Caco-2 (cell line): ENCODE measurements at regions not wholly inside any gene's neighbourhood (a gene's known extent, or its start where the extent isn't known, plus 50 kb on each side); places are given as distances from the start of the nearest gene placed in this dataset.
A peak's percentile ranks its signal among the peaks of the same experiment; 100 is the strongest.

Experiments used
- BruUV-seq: library from RNA; stranded (reverse); fragments of 400-500 nt; replicated peaks from 2 replicates; lab custom pipeline; 2021; lab: Mats Ljungman, UMichigan
- CTCF ChIA-PET: fragments of 300-600 bp; sonication (Branson Sonifier 250); formaldehyde crosslinking; loops from one replicate; lab custom pipeline; 2022; ENCODE audit warnings: antibody characterized with exemption; lab: Charles Lee
- POLR2A ChIA-PET: fragments of 300-600 bp; sonication (Branson Sonifier 250); formaldehyde crosslinking; loops from one replicate; lab custom pipeline; 2022; ENCODE audit warnings: antibody characterized with exemption; lab: Charles Lee
- DNase-seq, 2 experiments: peaks; one replicate each; pipeline versions ENCODE4 v3.0.0 to v3.0.0-alpha.2; 2020 to 2022
- H3K27me3 ChIP-seq: replicated peaks from 2 replicates; pipeline ENCODE4 v1.6.0; 2011; ENCODE audit warnings: low read length; ENCODE audit not compliant: control insufficient read depth, insufficient read depth
- H3K36me3 ChIP-seq: 2 replicates; pipeline ENCODE4 v1.5.1; 2011; ENCODE audit warnings: low read length; ENCODE audit not compliant: control insufficient read depth, insufficient read depth
- H3K4me1 ChIP-seq: fragments of 250-450 bp; sonication (Bioruptor Pico); 2 replicates; pipeline ENCODE4 v1.5.1; 2020; ENCODE audit warnings: mild to moderate bottlenecking
- H3K4me3 ChIP-seq: 2 replicates; pipeline ENCODE4 v1.5.1; 2011; ENCODE audit warnings: low read depth, mild to moderate bottlenecking, control low read depth, low read length
- H3K9me3 ChIP-seq: fragments of 250-450 bp; sonication (Bioruptor Pico); 2 replicates; pipeline ENCODE4 v1.5.1; 2020; ENCODE audit warnings: mild to moderate bottlenecking, moderate library complexity
- H3K27ac Mint-ChIP-seq: one replicate; pipeline ENCODE4 v1.8.0; 2022; ENCODE audit warnings: mixed read lengths; ENCODE audit not compliant: unreplicated experiment
- H3K27me3 Mint-ChIP-seq: one replicate; pipeline ENCODE4 v1.8.0; 2022; ENCODE audit warnings: mixed read lengths; ENCODE audit not compliant: insufficient read depth, unreplicated experiment
- H3K36me3 Mint-ChIP-seq: one replicate; pipeline ENCODE4 v1.8.0; 2022; ENCODE audit warnings: mild to moderate bottlenecking, mixed read lengths; ENCODE audit not compliant: insufficient read depth, unreplicated experiment
- H3K4me1 Mint-ChIP-seq: one replicate; pipeline ENCODE4 v1.8.0; 2022; ENCODE audit warnings: low read depth, mixed read lengths; ENCODE audit not compliant: unreplicated experiment
- H3K4me3 Mint-ChIP-seq: one replicate; pipeline ENCODE4 v1.8.0; 2022; ENCODE audit warnings: mild to moderate bottlenecking, moderate library complexity, mixed read lengths; ENCODE audit not compliant: unreplicated experiment
- H3K9me3 Mint-ChIP-seq: one replicate; pipeline ENCODE4 v1.8.0; 2022; ENCODE audit warnings: mixed read lengths; ENCODE audit not compliant: unreplicated experiment
- intact Hi-C: fragments of 100-400 bp; cut with micrococcal nuclease; formaldehyde crosslinking; loops from one replicate; pipeline ENCODE4 v1.10.0; 2022; ENCODE audit not compliant: unreplicated experiment
- TF ChIP-seq, protein P1 (sequence below), 2 experiments: fragments of 200-600 bp in 1 of 2; IDR thresholded peaks; 1 replicate in 1 of 2; 2 replicates in 1 of 2; pipeline versions ENCODE4 v1.5.1 to v1.8.0; 2011 to 2022; ENCODE audit warnings: antibody characterized with exemption in 1 of 2, control low read depth in 1 of 2, inconsistent platforms in 1 of 2, low read depth in 1 of 2, low read length in 1 of 2, mild to moderate bottlenecking in 1 of 2, moderate library complexity in 1 of 2; ENCODE audit not compliant: insufficient read depth in 1 of 2, severe bottlenecking in 1 of 2, unreplicated experiment in 1 of 2

DNA sequence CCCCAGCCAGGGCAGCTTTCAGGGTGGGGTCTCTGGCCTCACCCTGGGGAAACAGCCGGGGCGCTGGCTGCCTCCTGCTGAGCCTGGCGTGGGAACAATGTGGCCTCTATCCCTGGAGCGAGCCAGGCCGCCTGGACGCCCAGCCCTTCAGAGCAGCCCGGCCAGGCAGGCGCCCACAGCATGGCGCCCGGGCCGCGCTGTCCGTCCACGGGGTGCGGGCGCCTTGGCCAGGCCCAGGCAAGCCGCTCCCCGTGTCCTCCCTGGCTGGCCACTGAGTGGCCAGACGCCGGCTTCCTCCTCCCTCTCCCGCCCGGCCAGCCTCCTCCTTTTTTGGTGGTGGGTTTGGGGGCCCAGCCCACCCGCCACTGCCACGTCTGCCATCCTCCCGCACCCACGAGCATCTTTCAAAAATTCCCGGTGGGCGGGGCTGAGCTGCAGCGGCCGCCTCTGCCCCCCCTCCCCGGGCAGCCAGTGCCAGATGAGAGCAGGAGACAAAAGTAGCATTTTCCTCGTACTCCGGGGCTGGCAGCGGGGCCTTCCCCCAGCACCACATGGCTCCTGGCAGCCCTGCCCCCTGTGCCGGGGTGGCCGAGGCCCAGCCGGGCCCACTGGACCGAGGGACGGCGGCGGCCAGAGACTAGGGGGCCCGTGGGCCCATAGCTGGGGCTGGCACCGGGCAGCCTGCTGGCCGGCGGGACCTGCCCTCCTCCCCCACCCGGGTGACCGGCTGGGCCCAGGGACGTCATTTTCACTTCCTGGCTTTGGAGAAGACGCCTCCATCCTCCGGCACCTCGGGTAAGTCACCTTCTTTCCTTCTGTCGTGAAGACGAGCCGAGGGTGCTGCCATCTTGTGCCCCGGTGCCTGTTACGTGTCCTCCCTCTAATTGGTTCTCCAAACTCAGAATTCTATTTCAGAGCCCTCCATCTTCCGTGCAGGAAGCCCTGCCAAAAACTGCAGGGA lies 70.2 kb upstream of the PPARA start:
- H3K4me3 ChIP-seq = no peak overlapping the region
- H3K9me3 ChIP-seq = no peaks in the 10 kb centered on the region
- no peaks in the 10 kb centered on the region for H3K27me3 ChIP-seq
- TF ChIP-seq, protein P1, sequence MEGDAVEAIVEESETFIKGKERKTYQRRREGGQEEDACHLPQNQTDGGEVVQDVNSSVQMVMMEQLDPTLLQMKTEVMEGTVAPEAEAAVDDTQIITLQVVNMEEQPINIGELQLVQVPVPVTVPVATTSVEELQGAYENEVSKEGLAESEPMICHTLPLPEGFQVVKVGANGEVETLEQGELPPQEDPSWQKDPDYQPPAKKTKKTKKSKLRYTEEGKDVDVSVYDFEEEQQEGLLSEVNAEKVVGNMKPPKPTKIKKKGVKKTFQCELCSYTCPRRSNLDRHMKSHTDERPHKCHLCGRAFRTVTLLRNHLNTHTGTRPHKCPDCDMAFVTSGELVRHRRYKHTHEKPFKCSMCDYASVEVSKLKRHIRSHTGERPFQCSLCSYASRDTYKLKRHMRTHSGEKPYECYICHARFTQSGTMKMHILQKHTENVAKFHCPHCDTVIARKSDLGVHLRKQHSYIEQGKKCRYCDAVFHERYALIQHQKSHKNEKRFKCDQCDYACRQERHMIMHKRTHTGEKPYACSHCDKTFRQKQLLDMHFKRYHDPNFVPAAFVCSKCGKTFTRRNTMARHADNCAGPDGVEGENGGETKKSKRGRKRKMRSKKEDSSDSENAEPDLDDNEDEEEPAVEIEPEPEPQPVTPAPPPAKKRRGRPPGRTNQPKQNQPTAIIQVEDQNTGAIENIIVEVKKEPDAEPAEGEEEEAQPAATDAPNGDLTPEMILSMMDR (IDR thresholded peaks at IDR 0.05; ENCODE audit: insufficient read depth in 1 of 2, low read depth in 1 of 2, low read length in 1 of 2, severe bottlenecking in 1 of 2, unreplicated experiment in 1 of 2) = no peak
- intact Hi-C loops = no loop called here
- ChIA-PET POLR2A (no interaction called here), CTCF (no interaction called here)
- H3K36me3 ChIP-seq = no peaks in the 10 kb centered on the region
- Mint-ChIP-seq H3K27me3 (no peaks in the 10 kb centered on the region), H3K4me1 (peaks cover 6% of the 10 kb centered on the region), H3K9me3 (no peaks in the 10 kb centered on the region), H3K27ac (no peak overlapping the region), H3K36me3 (no peaks in the 10 kb centered on the region), H3K4me3 (no peak overlapping the region)
- H3K4me1 ChIP-seq = peaks cover 3% of the 10 kb centered on the region
- peak in 1 of 2 experiments; percentile 9 for DNase-seq
- BruUV-seq = no TSS peak

DNA sequence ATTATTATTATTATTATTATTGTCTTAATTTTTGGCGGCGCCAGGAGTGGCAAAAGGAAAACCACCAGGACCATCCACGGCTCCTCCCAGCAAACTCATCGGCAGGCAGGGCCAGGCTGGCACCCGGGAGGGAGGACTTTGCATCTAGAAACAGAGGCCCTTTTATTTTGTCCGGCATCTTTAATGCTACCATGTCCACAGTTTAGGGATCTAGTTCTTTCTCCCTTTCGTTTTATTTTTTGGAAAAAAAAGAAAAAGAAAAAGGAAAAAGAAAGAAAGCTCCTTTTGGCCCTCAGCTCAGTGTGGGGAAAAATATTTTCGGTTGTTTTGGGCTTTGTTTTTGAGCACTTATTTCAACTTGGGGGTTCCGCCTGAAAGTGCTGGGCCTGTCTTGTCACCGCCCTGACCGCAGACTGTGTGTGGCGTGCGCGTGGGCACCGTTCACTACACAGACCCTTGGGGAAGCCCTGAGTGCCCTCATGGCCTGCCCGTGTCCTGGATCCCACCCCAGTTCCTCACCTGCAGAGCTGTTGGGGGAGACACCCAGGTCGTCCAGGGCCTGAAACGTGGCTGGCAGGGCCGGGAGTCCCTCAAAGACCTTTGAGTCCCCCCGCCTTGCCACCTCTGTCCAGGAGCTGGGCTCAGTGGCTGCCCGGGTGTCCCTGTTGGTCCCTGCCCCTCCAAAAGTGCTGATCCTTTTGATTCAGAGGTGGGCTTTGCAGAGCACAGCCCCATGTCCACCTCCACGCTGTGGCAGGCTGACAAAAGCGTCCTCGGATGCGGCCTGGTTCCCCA lies 69.1 kb upstream of the PPARA start:
- Mint-ChIP-seq H3K27me3 (no peaks in the 10 kb centered on the region), H3K9me3 (no peaks in the 10 kb centered on the region), H3K4me1 (peaks cover 6% of the 10 kb centered on the region), H3K36me3 (no peaks in the 10 kb centered on the region), H3K4me3 (no peak overlapping the region), H3K27ac (no peak overlapping the region)
- intact Hi-C loops = no loop called here
- CTCF ChIA-PET = no interaction called here
- Histone ChIP-seq H3K4me3 (no peak overlapping the region), H3K9me3 (no peaks in the 10 kb centered on the region), H3K4me1 (peaks cover 9% of the 10 kb centered on the region), H3K27me3 (no peaks in the 10 kb centered on the region), H3K36me3 (no peaks in the 10 kb centered on the region)
- DNase-seq = peak in 1 of 2 experiments; percentile 14
- TF ChIP-seq, protein P1 (IDR thresholded peaks at IDR 0.05; ENCODE audit: insufficient read depth in 1 of 2, low read depth in 1 of 2, low read length in 1 of 2, severe bottlenecking in 1 of 2, unreplicated experiment in 1 of 2) = no peak
- POLR2A ChIA-PET = no interaction called here
- no TSS peak for BruUV-seq

- Histone ChIP-seq H3K4me3 (no peak overlapping the region), H3K9me3 (no peaks in the 10 kb centered on the region), H3K36me3 (no peaks in the 10 kb centered on the region), H3K4me1 (peaks cover 10% of the 10 kb centered on the region), H3K27me3 (no peaks in the 10 kb centered on the region)
- Mint-ChIP-seq H3K27me3 (no peaks in the 10 kb centered on the region), H3K4me1 (peaks cover 6% of the 10 kb centered on the region), H3K27ac (no peak overlapping the region), H3K4me3 (no peak overlapping the region), H3K36me3 (no peaks in the 10 kb centered on the region), H3K9me3 (no peaks in the 10 kb centered on the region)
- TF ChIP-seq, protein P1 (IDR thresholded peaks at IDR 0.05; ENCODE audit: insufficient read depth in 1 of 2, low read depth in 1 of 2, low read length in 1 of 2, severe bottlenecking in 1 of 2, unreplicated experiment in 1 of 2) = no peak
- CTCF ChIA-PET = no interaction called here
- POLR2A ChIA-PET = no interaction called here
- DNase-seq = no peak
- BruUV-seq = no TSS peak
- intact Hi-C loops = no loop called here
Measured at GRCh38 chr22:46081831-46082210, 68.5 kb upstream of the PPARA start.
